ENCODE measurements at regions not wholly inside any gene's neighbourhood (a gene's known extent, or its start where the extent isn't known, plus 50 kb on each side); places are given as distances from the start of the nearest gene placed in this dataset.
A peak's percentile ranks its signal among the peaks of the same experiment; 100 is the strongest.

DNA sequence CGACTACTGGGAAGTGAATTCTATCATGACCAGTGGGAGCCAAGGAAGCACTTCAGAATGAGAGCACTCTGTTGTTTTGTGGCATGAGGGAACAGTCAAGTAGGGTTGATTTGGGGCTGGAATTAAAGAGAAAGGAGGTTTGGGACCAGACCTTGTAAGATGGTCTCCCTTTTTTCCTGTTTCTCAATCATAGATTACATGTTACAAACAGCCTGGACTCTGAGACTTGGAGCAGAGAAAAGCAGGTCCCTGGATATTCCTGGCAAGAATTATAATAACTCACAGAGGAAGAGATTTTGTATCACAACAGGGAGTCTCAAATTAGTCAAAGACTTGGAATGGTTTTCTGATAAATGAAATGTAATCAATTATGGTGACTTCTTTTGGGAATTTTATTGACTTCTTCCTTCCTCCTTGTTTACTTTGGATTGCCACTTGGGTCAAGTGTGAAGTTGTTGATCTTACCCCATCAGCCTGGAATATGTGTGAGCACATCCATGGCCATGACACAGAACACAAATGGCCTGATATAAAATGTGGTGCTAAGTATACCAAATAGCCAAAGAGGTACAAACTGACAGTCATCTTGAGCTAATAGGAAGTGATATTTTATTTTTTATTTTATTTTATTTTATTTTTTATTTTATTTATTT is 131.0 kb upstream of the OSMR start:
- no peaks in the 10 kb centered on the region for H3K27me3 ChIP-seq
- intact Hi-C loops (cut with DNase I; ENCODE audit: low total_unique reads): no loop called here
- H3K9me3 ChIP-seq: no peaks in the 10 kb centered on the region
- DNase-seq: no peak
- no peaks in the 10 kb centered on the region for H3K4me1 ChIP-seq
- TF ChIP-seq, protein P1, sequence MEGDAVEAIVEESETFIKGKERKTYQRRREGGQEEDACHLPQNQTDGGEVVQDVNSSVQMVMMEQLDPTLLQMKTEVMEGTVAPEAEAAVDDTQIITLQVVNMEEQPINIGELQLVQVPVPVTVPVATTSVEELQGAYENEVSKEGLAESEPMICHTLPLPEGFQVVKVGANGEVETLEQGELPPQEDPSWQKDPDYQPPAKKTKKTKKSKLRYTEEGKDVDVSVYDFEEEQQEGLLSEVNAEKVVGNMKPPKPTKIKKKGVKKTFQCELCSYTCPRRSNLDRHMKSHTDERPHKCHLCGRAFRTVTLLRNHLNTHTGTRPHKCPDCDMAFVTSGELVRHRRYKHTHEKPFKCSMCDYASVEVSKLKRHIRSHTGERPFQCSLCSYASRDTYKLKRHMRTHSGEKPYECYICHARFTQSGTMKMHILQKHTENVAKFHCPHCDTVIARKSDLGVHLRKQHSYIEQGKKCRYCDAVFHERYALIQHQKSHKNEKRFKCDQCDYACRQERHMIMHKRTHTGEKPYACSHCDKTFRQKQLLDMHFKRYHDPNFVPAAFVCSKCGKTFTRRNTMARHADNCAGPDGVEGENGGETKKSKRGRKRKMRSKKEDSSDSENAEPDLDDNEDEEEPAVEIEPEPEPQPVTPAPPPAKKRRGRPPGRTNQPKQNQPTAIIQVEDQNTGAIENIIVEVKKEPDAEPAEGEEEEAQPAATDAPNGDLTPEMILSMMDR (IDR thresholded peaks at IDR 0.05): no peak
- no peak overlapping the region for H3K27ac ChIP-seq
- H3K4me3 ChIP-seq: no peak overlapping the region
- no peaks in the 10 kb centered on the region for H3K36me3 ChIP-seq

DNA sequence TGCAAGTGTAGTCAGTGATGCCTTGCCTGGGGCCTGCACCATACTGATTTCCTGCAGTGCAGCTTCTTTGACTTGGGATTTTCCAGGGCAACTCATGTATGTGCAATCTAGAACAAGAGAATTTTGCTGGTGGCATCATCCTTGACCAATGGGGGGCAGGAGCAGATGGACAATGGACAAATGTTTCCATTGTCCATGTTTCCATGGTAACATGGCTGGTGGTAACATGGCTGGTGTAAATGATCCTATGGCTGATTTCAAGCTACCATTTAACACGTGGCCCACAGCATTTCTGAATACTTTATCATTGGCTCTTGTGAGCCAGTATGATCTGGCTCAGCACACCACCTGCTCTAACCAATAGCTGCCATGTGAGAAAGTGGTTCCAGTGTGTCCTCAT is 130.1 kb upstream of the OSMR start:
- DNase-seq: no peak
- no peaks in the 10 kb centered on the region for H3K36me3 ChIP-seq
- H3K4me1 ChIP-seq: no peaks in the 10 kb centered on the region
- no peaks in the 10 kb centered on the region for H3K9me3 ChIP-seq
- intact Hi-C loops (cut with DNase I; ENCODE audit: low total_unique reads): no loop called here
- H3K4me3 ChIP-seq: no peak overlapping the region
- no peak overlapping the region for H3K27ac ChIP-seq
- no peaks in the 10 kb centered on the region for H3K27me3 ChIP-seq
- TF ChIP-seq, protein P1 (IDR thresholded peaks at IDR 0.05): no peak

DNA sequence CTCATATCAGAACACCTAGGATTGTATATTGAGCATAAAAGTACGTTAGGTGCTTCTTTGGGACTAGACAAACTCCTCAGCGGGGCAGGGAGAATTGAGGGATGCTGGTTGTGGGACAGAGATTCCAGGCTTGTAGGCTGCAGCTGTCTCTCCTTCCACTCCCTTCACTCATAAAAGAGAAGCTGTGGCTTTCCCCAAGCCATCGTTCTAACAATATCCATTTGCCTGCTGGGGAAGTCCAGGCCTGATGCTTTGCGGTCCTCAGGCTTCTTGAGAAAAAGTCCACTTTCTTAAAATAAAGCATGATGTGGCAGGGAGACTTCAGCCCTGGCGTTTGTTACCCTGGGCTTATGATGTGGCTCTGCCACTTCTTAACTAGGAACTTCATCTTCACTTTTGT is 129.3 kb upstream of the OSMR start:
- TF ChIP-seq, protein P1 (IDR thresholded peaks at IDR 0.05): no peak
- no peaks in the 10 kb centered on the region for H3K9me3 ChIP-seq
- H3K27me3 ChIP-seq: no peaks in the 10 kb centered on the region
- H3K4me1 ChIP-seq: no peaks in the 10 kb centered on the region
- H3K27ac ChIP-seq: no peak overlapping the region
- H3K36me3 ChIP-seq: no peaks in the 10 kb centered on the region
- no peak for DNase-seq
- H3K4me3 ChIP-seq: no peak overlapping the region
- intact Hi-C loops (cut with DNase I; ENCODE audit: low total_unique reads): no loop called here

DNA sequence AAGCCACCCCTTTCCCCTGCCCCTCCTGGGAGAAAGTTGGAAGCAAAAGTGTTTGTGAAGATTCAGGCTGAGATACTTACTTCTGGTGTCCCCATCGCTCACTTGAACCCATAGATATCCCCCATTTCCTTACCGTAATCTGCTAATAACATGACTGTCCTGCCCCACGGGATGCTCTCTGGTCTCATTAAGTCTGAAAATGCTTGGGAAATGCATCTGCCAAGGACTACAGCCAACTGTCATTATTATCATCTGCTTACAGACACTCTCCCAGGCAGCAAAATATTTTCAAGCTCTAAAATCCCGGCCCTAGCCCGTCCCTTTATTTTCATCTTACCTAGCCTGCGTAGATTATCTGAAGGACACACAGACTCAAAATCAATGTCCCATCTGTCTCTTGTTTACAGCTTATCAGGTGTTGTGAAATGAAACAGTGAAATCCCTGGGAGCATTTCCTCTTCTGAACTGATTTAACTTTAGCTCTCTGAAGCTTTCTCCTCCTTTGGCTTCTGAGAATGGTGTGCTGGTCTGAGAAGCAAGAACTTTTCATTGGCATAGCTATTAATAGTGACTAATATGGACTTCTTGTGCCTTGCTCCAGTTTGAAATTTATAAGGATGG is 126.9 kb upstream of the OSMR start:
- H3K27ac ChIP-seq: peak overlapping the region; percentile 4 to 55

DNA sequence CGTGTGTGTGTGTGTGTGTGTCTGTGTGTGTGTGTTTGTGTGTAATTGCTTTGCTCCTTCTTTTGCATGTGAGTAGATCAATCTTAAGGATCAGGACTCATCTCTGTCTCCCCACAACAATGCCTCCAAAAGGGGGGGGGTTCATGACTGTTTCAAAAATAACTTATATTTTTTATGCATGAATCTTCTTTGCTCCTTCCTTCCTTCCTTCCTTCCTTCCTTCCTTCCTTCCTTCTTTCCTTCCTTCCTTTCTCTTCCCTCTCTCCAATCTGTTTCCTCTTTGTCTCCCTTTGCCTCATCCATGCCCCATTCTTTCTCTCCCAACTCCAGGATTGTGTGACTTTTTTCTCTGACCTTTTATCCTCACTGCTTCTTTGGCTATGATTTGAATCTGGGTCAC is 126.4 kb upstream of the OSMR start:
- H3K36me3 ChIP-seq: no peaks in the 10 kb centered on the region
- intact Hi-C loops (cut with DNase I; ENCODE audit: low total_unique reads): no loop called here
- no peak for DNase-seq
- H3K4me3 ChIP-seq: no peak overlapping the region
- no peaks in the 10 kb centered on the region for H3K9me3 ChIP-seq
- H3K4me1 ChIP-seq: no peaks in the 10 kb centered on the region
- peak overlapping the region in 1 of 2 donors; percentile 55 for H3K27ac ChIP-seq
- TF ChIP-seq, protein P1 (IDR thresholded peaks at IDR 0.05): no peak
- H3K27me3 ChIP-seq: no peaks in the 10 kb centered on the region

More for the DNA sequence above, 126.9 kb upstream of the OSMR start:
- TF ChIP-seq, protein P1 (IDR thresholded peaks at IDR 0.05): no peak
- intact Hi-C loops (cut with DNase I; ENCODE audit: low total_unique reads): no loop called here
- Histone ChIP-seq H3K4me3 (no peak overlapping the region), H3K36me3 (no peaks in the 10 kb centered on the region), H3K4me1 (no peaks in the 10 kb centered on the region), H3K27me3 (no peaks in the 10 kb centered on the region), H3K9me3 (no peaks in the 10 kb centered on the region)
- no peak for DNase-seq

Data from tibial artery (tissue), 4 donors.